H1 (cell line): ENCODE measurements at regions not wholly inside any gene's neighbourhood (a gene's known extent, or its start where the extent isn't known, plus 50 kb on each side); places are given as distances from the start of the nearest gene placed in this dataset.

ENCODE experiments used
- CTCF ChIA-PET: fragments of 300-600 bp; sonication (Branson Sonifier 250); formaldehyde crosslinking; loops from one replicate; lab custom pipeline; 2021; ENCODE audit not compliant: partially characterized antibody; lab: Charles Lee
- POLR2A ChIA-PET: fragments of 300-600 bp; sonication (Branson Sonifier 250); formaldehyde crosslinking; loops from one replicate; lab custom pipeline; 2021; ENCODE audit warnings: inconsistent platforms; ENCODE audit not compliant: partially characterized antibody; lab: Charles Lee
- DNase-seq, 2 experiments: peaks; one replicate each; pipeline versions ENCODE4 v3.0.0 to v3.0.0-alpha.2; 2010 to 2022; ENCODE audit warnings: low spot score in 2 of 2, low read depth in 1 of 2, mixed read lengths in 1 of 2
- FAIRE-seq: peaks from 2 replicates; lab custom pipeline; 2011; peaks lifted over from hg19 to GRCh38; lab: Jason Lieb, UNC
- H2AFZ ChIP-seq: 2 replicates; pipeline ENCODE4 v1.8.1; 2012; ENCODE audit warnings: low read length, inconsistent platforms
- H2AK5ac ChIP-seq: 2 replicates; pipeline ENCODE4 v1.6.1; 2013; ENCODE audit warnings: low read depth, low read length
- H2BK120ac ChIP-seq: replicated peaks from 2 replicates; pipeline ENCODE3; 2013; ENCODE audit warnings: low read depth, low read length, inconsistent platforms
- H2BK12ac ChIP-seq: 2 replicates; pipeline ENCODE4 v1.6.1; 2013; ENCODE audit warnings: low read depth, low read length
- H2BK15ac ChIP-seq: 2 replicates; pipeline ENCODE4 v1.6.1; 2013; ENCODE audit warnings: low read length
- H2BK20ac ChIP-seq: 2 replicates; pipeline ENCODE4 v1.6.1; 2013; ENCODE audit warnings: low read length
- H2BK5ac ChIP-seq: 2 replicates; pipeline ENCODE4 v1.6.1; 2013; ENCODE audit warnings: low read depth, low read length
- H3K14ac ChIP-seq: 2 replicates; pipeline ENCODE4 v1.6.1; 2013; ENCODE audit warnings: inconsistent platforms; ENCODE audit not compliant: insufficient read length
- H3K18ac ChIP-seq: 2 replicates; pipeline ENCODE4 v1.6.1; 2013; ENCODE audit warnings: low read length; ENCODE audit errors: extremely low read depth
- H3K23ac ChIP-seq: 2 replicates; pipeline ENCODE4 v1.6.1; 2013; ENCODE audit warnings: inconsistent platforms; ENCODE audit not compliant: insufficient read length
- H3K23me2 ChIP-seq: 2 replicates; pipeline ENCODE4 v1.6.1; 2013; ENCODE audit warnings: low read depth, low read length
- H3K27ac ChIP-seq: 2 replicates; pipeline ENCODE4 v1.6.1; 2011; ENCODE audit warnings: low read depth, low read length, inconsistent platforms
- H3K27me3 ChIP-seq, 4 experiments: replicated peaks in 1 of 4; 1 replicate in 1 of 4; 2 replicates in 3 of 4; pipeline versions ENCODE4 v1.6.1 to v1.8.1; 2011 to 2013; ENCODE audit warnings: low read length in 3 of 4, mild to moderate bottlenecking in 3 of 4, inconsistent platforms in 2 of 4, mixed read lengths in 2 of 4, moderate library complexity in 1 of 4; ENCODE audit not compliant: control insufficient read depth in 3 of 4, insufficient read depth in 3 of 4; ENCODE audit errors: extremely low read depth in 1 of 4
- H3K36me3 ChIP-seq, 4 experiments: 2 replicates each; pipeline versions ENCODE4 v1.6.1 to v1.8.1; 2011 to 2013; ENCODE audit warnings: mild to moderate bottlenecking in 4 of 4, low read length in 3 of 4, moderate library complexity in 2 of 4, control low read depth in 1 of 4, inconsistent platforms in 1 of 4; ENCODE audit not compliant: insufficient read depth in 4 of 4, control insufficient read depth in 2 of 4
- H3K4ac ChIP-seq: replicated peaks from 2 replicates; pipeline ENCODE3; 2013; ENCODE audit warnings: low read length, low read depth, mixed read lengths, inconsistent platforms; ENCODE audit not compliant: insufficient read length
- H3K4me1 ChIP-seq, 4 experiments: replicated peaks in 1 of 4; 1 replicate in 1 of 4; 2 replicates in 3 of 4; pipeline versions ENCODE4 v1.6.1 to v1.8.1; 2011 to 2013; ENCODE audit warnings: low read length in 3 of 4, inconsistent platforms in 2 of 4, mixed read lengths in 1 of 4; ENCODE audit not compliant: insufficient read depth in 4 of 4, control insufficient read depth in 3 of 4
- H3K4me2 ChIP-seq, 2 experiments: 2 replicates each; pipeline versions ENCODE4 v1.6.1 to v1.8.1; 2011 to 2013; ENCODE audit warnings: low read depth in 2 of 2, low read length in 2 of 2, control low read depth in 1 of 2, inconsistent platforms in 1 of 2, mild to moderate bottlenecking in 1 of 2; ENCODE audit not compliant: insufficient read depth in 1 of 2
- H3K4me3 ChIP-seq, 4 experiments: fragments of 200-600, 300-600 bp in 1 of 4; sonication (generic), shearing (Covaris generic), sonication (Bioruptor Twin) in 1 of 4; 2 replicates each; pipeline versions ENCODE4 v1.5.1 to v1.8.1; 2011 to 2016; ENCODE audit warnings: low read length in 4 of 4, low read depth in 3 of 4, control low read depth in 2 of 4, inconsistent platforms in 2 of 4, mild to moderate bottlenecking in 2 of 4, mixed read lengths in 1 of 4, moderate library complexity in 1 of 4; ENCODE audit not compliant: insufficient read depth in 2 of 4; ENCODE audit errors: extremely low read depth in 1 of 4
- H3K56ac ChIP-seq: replicated peaks from 2 replicates; pipeline ENCODE3; 2013; ENCODE audit warnings: low read depth, mild to moderate bottlenecking, mixed read lengths, low read length, inconsistent platforms; ENCODE audit not compliant: insufficient read length
- H3K79me1 ChIP-seq: 2 replicates; pipeline ENCODE4 v1.6.1; 2013; ENCODE audit warnings: low read depth, low read length, control low read depth
- H3K79me2 ChIP-seq, 2 experiments: 2 replicates each; pipeline versions ENCODE4 v1.6.1 to v1.8.1; 2012 to 2013; ENCODE audit warnings: low read length in 2 of 2, mild to moderate bottlenecking in 2 of 2, inconsistent platforms in 1 of 2; ENCODE audit not compliant: insufficient read depth in 2 of 2, control insufficient read depth in 1 of 2
- H3K9ac ChIP-seq, 4 experiments: replicated peaks in 1 of 4; 1 replicate in 1 of 4; 2 replicates in 3 of 4; pipeline versions ENCODE4 v1.6.1 to v1.8.1; 2011 to 2013; ENCODE audit warnings: low read depth in 3 of 4, low read length in 3 of 4, control low read depth in 2 of 4, mild to moderate bottlenecking in 2 of 4, moderate library complexity in 2 of 4, inconsistent platforms in 1 of 4; ENCODE audit errors: extremely low read depth in 1 of 4
- H3K9me3 ChIP-seq, 2 experiments: 2 replicates each; pipeline versions ENCODE4 v1.6.1 to v1.8.1; 2012 to 2013; ENCODE audit warnings: mild to moderate bottlenecking in 2 of 2, moderate library complexity in 2 of 2, control low read depth in 1 of 2, inconsistent platforms in 1 of 2, low read depth in 1 of 2, low read length in 1 of 2, mixed read lengths in 1 of 2; ENCODE audit not compliant: insufficient read depth in 2 of 2
- H4K20me1 ChIP-seq, 2 experiments: replicated peaks in 1 of 2; 2 replicates each; pipeline versions ENCODE3 to v1.8.1; 2011 to 2013; ENCODE audit warnings: inconsistent platforms in 2 of 2, low read length in 2 of 2, mild to moderate bottlenecking in 1 of 2; ENCODE audit not compliant: insufficient read depth in 2 of 2, control insufficient read depth in 1 of 2
- H4K5ac ChIP-seq: 2 replicates; pipeline ENCODE4 v1.6.1; 2013; ENCODE audit warnings: low read length, low read depth, mixed read lengths, inconsistent platforms; ENCODE audit not compliant: insufficient read length
- H4K8ac ChIP-seq: 2 replicates; pipeline ENCODE4 v1.8.0; 2013; ENCODE audit warnings: mild to moderate bottlenecking, moderate library complexity, low read length, inconsistent platforms; ENCODE audit not compliant: insufficient read depth; ENCODE audit errors: extremely low read depth
- H4K91ac ChIP-seq: replicated peaks from 2 replicates; pipeline ENCODE3; 2013; ENCODE audit warnings: low read length, mixed read lengths, inconsistent platforms; ENCODE audit not compliant: insufficient read length
- ATF3 ChIP-seq: IDR thresholded peaks from 2 replicates; pipeline ENCODE4 v1.6.1; 2011; ENCODE audit warnings: low read depth, mild to moderate bottlenecking, low read length; ENCODE audit not compliant: insufficient read depth
- BACH1 ChIP-seq: IDR thresholded peaks from 2 replicates; pipeline ENCODE4 v1.6.1; 2012; ENCODE audit warnings: low read length, improper control_type of control experiment
- CTCF ChIP-seq, 3 experiments: IDR thresholded peaks; 1 replicate in 2 of 3; 2 replicates in 1 of 3; pipeline versions ENCODE4 v1.5.1 to v1.6.1; 2011; ENCODE audit warnings: low read length in 3 of 3, mild to moderate bottlenecking in 3 of 3, inconsistent platforms in 2 of 3, low read depth in 1 of 3, moderate library complexity in 1 of 3; ENCODE audit not compliant: insufficient read depth in 1 of 3; ENCODE audit errors: control extremely low read depth in 1 of 3
- GTF2F1 ChIP-seq: IDR thresholded peaks from 2 replicates; pipeline ENCODE4 v1.6.1; 2012; ENCODE audit warnings: low read depth, low read length, improper control_type of control experiment, borderline replicate concordance
- KDM4A ChIP-seq: IDR thresholded peaks from one replicate; pipeline ENCODE4 v1.7.1; 2012; ENCODE audit warnings: low read depth, mild to moderate bottlenecking, moderate library complexity, low read length, inconsistent platforms; ENCODE audit not compliant: severe bottlenecking
- MAFK ChIP-seq: IDR thresholded peaks from 2 replicates; pipeline ENCODE4 v1.6.1; 2012; ENCODE audit warnings: low read depth, mild to moderate bottlenecking, improper control_type of control experiment, low read length
- RAD21 ChIP-seq, 2 experiments: IDR thresholded peaks in 1 of 2; conservative IDR thresholded peaks in 1 of 2; 2 replicates each; pipeline ENCODE4 v1.6.1; 2011; ENCODE audit warnings: low read depth in 2 of 2, low read length in 2 of 2, improper control_type of control experiment in 1 of 2, inconsistent platforms in 1 of 2, mild to moderate bottlenecking in 1 of 2, moderate library complexity in 1 of 2
- SAP30 ChIP-seq: fragments of 300-600 bp; sonication (generic); IDR thresholded peaks from 2 replicates; pipeline ENCODE4 v1.7.1; 2012; ENCODE audit warnings: low read length, moderate library complexity, mild to moderate bottlenecking, inconsistent platforms; ENCODE audit not compliant: insufficient read depth, insufficient replicate concordance
- WGBS, 2 experiments: shearing (Covaris generic) in 1 of 2; methylation state at CpG; one replicate each; pipeline versions ENCODE4 v1.1.6 to v1.1.7; 2013 to 2015; ENCODE audit warnings: low lambda C conversion rate in 2 of 2, mixed read lengths in 2 of 2, inconsistent platforms in 1 of 2, low coverage in 1 of 2, missing lambda C conversion rate in 1 of 2; ENCODE audit not compliant: insufficient replicate concordance in 2 of 2, insufficient coverage in 1 of 2, insufficient read length in 1 of 2; ENCODE audit errors: extremely low coverage in 1 of 2, missing lambda C conversion rate in 1 of 2; 5-methylcytosine and 5-hydroxymethylcytosine counted together
- TF ChIP-seq, protein P1 (sequence below): IDR thresholded peaks from 2 replicates; pipeline ENCODE4 v1.6.1; 2011; ENCODE audit warnings: low read length, improper control_type of control experiment

DNA sequence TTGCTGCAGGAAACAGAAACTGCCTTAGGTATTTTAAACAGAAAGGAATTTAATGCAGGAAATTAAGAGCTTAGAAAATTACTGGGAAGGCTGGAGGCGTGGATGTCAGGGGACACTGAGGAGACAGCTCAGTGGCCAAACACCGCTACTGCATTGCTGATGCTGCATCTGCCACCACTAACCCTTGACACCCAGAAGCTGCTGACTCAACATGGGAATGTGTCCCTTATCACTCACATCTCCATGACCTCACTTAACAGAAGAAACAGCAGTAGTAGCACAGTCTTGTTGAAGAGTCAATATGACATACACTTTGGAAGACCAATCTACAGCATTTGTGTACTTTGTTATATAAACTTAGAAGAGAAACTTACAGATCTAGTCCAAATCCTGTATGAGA is 906.1 kb downstream of the SLC4A3 start:
- Histone ChIP-seq H3K27me3 (no peaks in the 10 kb centered on the region), H3K18ac (no peak overlapping the region), H2BK20ac (no peak overlapping the region), H3K27ac (no peak overlapping the region), H3K56ac (no peak overlapping the region), H4K91ac (no peak overlapping the region), H4K8ac (no peak overlapping the region), H3K4ac (no peak overlapping the region), H2AK5ac (no peak overlapping the region), H2BK120ac (no peak overlapping the region), H3K79me2 (no peaks in the 10 kb centered on the region), H2BK15ac (no peak overlapping the region), H3K9me3 (peaks cover 4 to 15% of the 10 kb centered on the region in 2 experiments; a peak in 3 of 4 replicates), H3K9ac (no peak overlapping the region), H2BK5ac (no peak overlapping the region), H3K23ac (no peak overlapping the region), H2BK12ac (no peak overlapping the region), H4K20me1 (no peaks in the 10 kb centered on the region), H3K23me2 (no peaks in the 10 kb centered on the region), H4K5ac (no peak overlapping the region), H2AFZ (no peak overlapping the region), H3K4me1 (no peaks in the 10 kb centered on the region), H3K4me2 (no peak overlapping the region), H3K14ac (no peak overlapping the region), H3K79me1 (no peaks in the 10 kb centered on the region), H3K4me3 (no peak overlapping the region), H3K36me3 (no peaks in the 10 kb centered on the region; a peak in 1 of 8 replicates)
- 86% methylated on average over 2 of the region's 2 CpGs; no CpG with 5 or more reads in 1 of the 2 experiments for WGBS, 2 experiments
- DNase-seq, result no peak
- FAIRE-seq, result peak; percentile 13
- TF ChIP-seq KDM4A, result no peak
- TF ChIP-seq, protein P1, sequence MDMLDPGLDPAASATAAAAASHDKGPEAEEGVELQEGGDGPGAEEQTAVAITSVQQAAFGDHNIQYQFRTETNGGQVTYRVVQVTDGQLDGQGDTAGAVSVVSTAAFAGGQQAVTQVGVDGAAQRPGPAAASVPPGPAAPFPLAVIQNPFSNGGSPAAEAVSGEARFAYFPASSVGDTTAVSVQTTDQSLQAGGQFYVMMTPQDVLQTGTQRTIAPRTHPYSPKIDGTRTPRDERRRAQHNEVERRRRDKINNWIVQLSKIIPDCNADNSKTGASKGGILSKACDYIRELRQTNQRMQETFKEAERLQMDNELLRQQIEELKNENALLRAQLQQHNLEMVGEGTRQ, result no peak
- 0 out of 2 replicates have a peak, but pooled peaks have one; percentile 36 for TF ChIP-seq MAFK
- peak; percentile 16 to 63 (median 56); a peak in 3 of 4 replicates for TF ChIP-seq CTCF (IDR thresholded peaks at IDR 0.05; ENCODE audit: control extremely low read depth in 1 of 3, insufficient read depth in 1 of 3, low read depth in 1 of 3, low read length in 3 of 3)
- no peak for TF ChIP-seq SAP30
- no peak for TF ChIP-seq ATF3
- TF ChIP-seq RAD21 (IDR thresholded peaks at IDR 0.05 in 1 of 2, conservative IDR thresholded peaks at IDR 0.05 in 1 of 2; ENCODE audit: low read depth in 2 of 2, low read length in 2 of 2), result peak; percentile 36 to 48; a peak in 2 of 4 replicates
- no peak for TF ChIP-seq GTF2F1
- 0 out of 2 replicates have a peak, but pooled peaks have one; percentile 48 for TF ChIP-seq BACH1
- ChIA-PET POLR2A (no interaction called here), CTCF (interaction anchor here (0.6 to 2.5 kb wide), 10 partner anchors 14 to 965 kb away, joined by 3 to 8 read pairs (median 3); no protein-coding TSS in a partner anchor)
